ENCODE measurements at regions not wholly inside any gene's neighbourhood (a gene's known extent, or its start where the extent isn't known, plus 50 kb on each side); places are given as distances from the start of the nearest gene placed in this dataset.

GRCh38 chr16:73116576-73116975 is 68.6 kb upstream of the ZFHX3 start:
- no peak overlapping the region for H3K4me2 ChIP-seq (ENCODE audit: control insufficient read depth, extremely low read depth, insufficient read depth, low read depth, low read length)
- TF ChIP-seq EZH2 (IDR thresholded peaks at IDR 0.05; ENCODE audit: low read length): no peak
- TF ChIP-seq, protein P1, sequence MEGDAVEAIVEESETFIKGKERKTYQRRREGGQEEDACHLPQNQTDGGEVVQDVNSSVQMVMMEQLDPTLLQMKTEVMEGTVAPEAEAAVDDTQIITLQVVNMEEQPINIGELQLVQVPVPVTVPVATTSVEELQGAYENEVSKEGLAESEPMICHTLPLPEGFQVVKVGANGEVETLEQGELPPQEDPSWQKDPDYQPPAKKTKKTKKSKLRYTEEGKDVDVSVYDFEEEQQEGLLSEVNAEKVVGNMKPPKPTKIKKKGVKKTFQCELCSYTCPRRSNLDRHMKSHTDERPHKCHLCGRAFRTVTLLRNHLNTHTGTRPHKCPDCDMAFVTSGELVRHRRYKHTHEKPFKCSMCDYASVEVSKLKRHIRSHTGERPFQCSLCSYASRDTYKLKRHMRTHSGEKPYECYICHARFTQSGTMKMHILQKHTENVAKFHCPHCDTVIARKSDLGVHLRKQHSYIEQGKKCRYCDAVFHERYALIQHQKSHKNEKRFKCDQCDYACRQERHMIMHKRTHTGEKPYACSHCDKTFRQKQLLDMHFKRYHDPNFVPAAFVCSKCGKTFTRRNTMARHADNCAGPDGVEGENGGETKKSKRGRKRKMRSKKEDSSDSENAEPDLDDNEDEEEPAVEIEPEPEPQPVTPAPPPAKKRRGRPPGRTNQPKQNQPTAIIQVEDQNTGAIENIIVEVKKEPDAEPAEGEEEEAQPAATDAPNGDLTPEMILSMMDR (optimal IDR thresholded peaks at IDR 0.05 in 1 of 3, IDR thresholded peaks at IDR 0.05 in 1 of 3, conservative IDR thresholded peaks at IDR 0.05 in 1 of 3; ENCODE audit: extremely low read depth in 1 of 3, insufficient read depth in 2 of 3, low read length in 3 of 3): no peak

DNA sequence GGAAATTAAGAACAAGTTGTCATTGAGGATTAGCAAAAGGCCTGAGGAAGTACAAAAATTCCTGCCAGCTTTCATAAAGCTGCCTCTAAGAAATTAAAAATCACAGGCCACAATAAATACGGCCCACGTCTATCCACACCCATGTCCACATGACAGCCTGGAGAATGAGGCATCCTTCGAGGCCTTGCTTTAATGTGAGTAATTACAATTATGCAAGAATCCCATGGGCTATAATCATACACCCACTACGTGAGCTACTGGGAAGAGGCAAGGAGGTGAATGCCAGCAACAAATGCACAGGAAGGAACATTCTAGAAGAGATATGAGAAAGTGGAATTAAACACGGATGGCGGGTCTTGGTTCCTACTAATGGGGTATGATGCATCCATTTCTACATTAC is 65.4 kb upstream of the ZFHX3 start:
- Histone ChIP-seq H3K4me1 (ENCODE audit: control insufficient read depth, extremely low read depth, insufficient read depth, low read length) (no peaks in the 10 kb centered on the region), H3K27ac (ENCODE audit: control insufficient read depth, insufficient read depth, low read length) (no peak overlapping the region), H3K9ac (ENCODE audit: control insufficient read depth, extremely low read depth, insufficient read depth, low read length) (no peak overlapping the region), H3K9me3 (ENCODE audit: control insufficient read depth, low read depth, low read length) (no peaks in the 10 kb centered on the region), H3K36me3 (ENCODE audit: control insufficient read depth in 2 of 2, extremely low read depth in 1 of 2, insufficient read depth in 2 of 2, low read length in 2 of 2) (no peaks in the 10 kb centered on the region), H3K79me2 (ENCODE audit: control insufficient read depth, insufficient read depth, low read length) (no peaks in the 10 kb centered on the region), H2AFZ (ENCODE audit: control insufficient read depth, low read length) (no peak overlapping the region), H3K4me2 (ENCODE audit: control insufficient read depth, extremely low read depth, insufficient read depth, low read depth, low read length) (no peak overlapping the region), H3K4me3 (ENCODE audit: control insufficient read depth in 2 of 3, extremely low read depth in 1 of 3, insufficient read depth in 2 of 3, low read depth in 1 of 3, low read length in 3 of 3) (no peak overlapping the region), H4K20me1 (ENCODE audit: control insufficient read depth, extremely low read depth, insufficient read depth, low read length) (no peaks in the 10 kb centered on the region), H3K27me3 (ENCODE audit: control insufficient read depth, extremely low read depth, insufficient read depth, low read length) (no peaks in the 10 kb centered on the region), H3K9me1 (ENCODE audit: control insufficient read depth, extremely low read depth, insufficient read depth, low read length) (no peaks in the 10 kb centered on the region)
- dilution Hi-C loops (cut with MboI; ENCODE audit: extremely low pct_ligation_motif_present, low sequenced_read_pairs): no loop called here
- TF ChIP-seq, protein P1 (optimal IDR thresholded peaks at IDR 0.05 in 1 of 3, IDR thresholded peaks at IDR 0.05 in 1 of 3, conservative IDR thresholded peaks at IDR 0.05 in 1 of 3; ENCODE audit: extremely low read depth in 1 of 3, insufficient read depth in 2 of 3, low read length in 3 of 3): no peak
- no peak for TF ChIP-seq EZH2 (IDR thresholded peaks at IDR 0.05; ENCODE audit: low read length)
- no peak for DNase-seq (ENCODE audit: low read depth, low spot score)
- no peak for FAIRE-seq

More at GRCh38 chr16:73116576-73116975, 68.6 kb upstream of the ZFHX3 start:
- Histone ChIP-seq H3K79me2 (ENCODE audit: control insufficient read depth, insufficient read depth, low read length) (no peaks in the 10 kb centered on the region), H3K9me3 (ENCODE audit: control insufficient read depth, low read depth, low read length) (no peaks in the 10 kb centered on the region), H3K27me3 (ENCODE audit: control insufficient read depth, extremely low read depth, insufficient read depth, low read length) (no peaks in the 10 kb centered on the region), H3K4me3 (ENCODE audit: control insufficient read depth in 2 of 3, extremely low read depth in 1 of 3, insufficient read depth in 2 of 3, low read depth in 1 of 3, low read length in 3 of 3) (no peak overlapping the region), H3K9me1 (ENCODE audit: control insufficient read depth, extremely low read depth, insufficient read depth, low read length) (no peaks in the 10 kb centered on the region), H3K36me3 (ENCODE audit: control insufficient read depth in 2 of 2, extremely low read depth in 1 of 2, insufficient read depth in 2 of 2, low read length in 2 of 2) (no peaks in the 10 kb centered on the region), H3K4me1 (ENCODE audit: control insufficient read depth, extremely low read depth, insufficient read depth, low read length) (no peaks in the 10 kb centered on the region), H3K27ac (ENCODE audit: control insufficient read depth, insufficient read depth, low read length) (no peak overlapping the region), H4K20me1 (ENCODE audit: control insufficient read depth, extremely low read depth, insufficient read depth, low read length) (no peaks in the 10 kb centered on the region), H2AFZ (ENCODE audit: control insufficient read depth, low read length) (no peak overlapping the region), H3K9ac (ENCODE audit: control insufficient read depth, extremely low read depth, insufficient read depth, low read length) (no peak overlapping the region)
- FAIRE-seq (no peak), DNase-seq (ENCODE audit: low read depth, low spot score) (no peak)
- dilution Hi-C loops (cut with MboI; ENCODE audit: extremely low pct_ligation_motif_present, low sequenced_read_pairs): no loop called here

All from keratinocyte (primary cell).